Naive thymus-derived CD4-positive, alpha-beta T cell (primary cell): ENCODE measurements at regions not wholly inside any gene's neighbourhood (a gene's known extent, or its start where the extent isn't known, plus 50 kb on each side); places are given as distances from the start of the nearest gene placed in this dataset.

Experiments used
- ATAC-seq: fragments of 150-1000 bp; cut with Tn5 transposase; 2 replicates; pipeline ENCODE4 v1.10.0; 2021; ENCODE audit warnings: mild to moderate bottlenecking, moderate library complexity
- CTCF ChIA-PET: fragments of 350-600 bp; sonication (Branson Sonifier 250); formaldehyde crosslinking; loops from one replicate; lab custom pipeline; 2021; ENCODE audit warnings: antibody characterized with exemption; lab: Charles Lee
- POLR2A ChIA-PET: fragments of 350-600 bp; sonication (Branson Sonifier 250); formaldehyde crosslinking; loops from one replicate; lab custom pipeline; 2021; ENCODE audit warnings: antibody characterized with exemption, inconsistent platforms; lab: Charles Lee
- DNase-seq, 9 donors: peaks; one replicate each; pipeline versions ENCODE4 v3.0.0 to v3.0.0-alpha.2; 2020 to 2022; ENCODE audit warnings: mixed read lengths in 1 of 9
- H3K27ac ChIP-seq: one replicate; pipeline ENCODE4 v1.7.0; 2013; ENCODE audit warnings: mild to moderate bottlenecking, low read depth, low read length, moderate library complexity
- H3K27me3 ChIP-seq, 2 donors: one replicate each; pipeline ENCODE4 v1.7.0; 2013; ENCODE audit warnings: low read length in 2 of 2, mild to moderate bottlenecking in 2 of 2, moderate library complexity in 2 of 2; ENCODE audit not compliant: control insufficient read depth in 2 of 2, insufficient read depth in 2 of 2
- H3K36me3 ChIP-seq, 3 experiments: 1 replicate in 2 of 3; 2 replicates in 1 of 3; pipeline ENCODE4 v1.7.0; 2013; ENCODE audit warnings: low read length in 3 of 3, mild to moderate bottlenecking in 3 of 3, moderate library complexity in 1 of 3; ENCODE audit not compliant: insufficient read depth in 3 of 3, control insufficient read depth in 2 of 3
- H3K4me1 ChIP-seq, 2 donors: one replicate each; pipeline ENCODE4 v1.7.0; 2013; ENCODE audit warnings: low read length in 2 of 2, mild to moderate bottlenecking in 2 of 2, moderate library complexity in 1 of 2; ENCODE audit not compliant: control insufficient read depth in 2 of 2, insufficient read depth in 2 of 2
- H3K4me3 ChIP-seq: 2 replicates; pipeline ENCODE4 v1.7.0; 2013; ENCODE audit warnings: mild to moderate bottlenecking, low read length
- H3K9me3 ChIP-seq, 3 experiments: 1 replicate in 2 of 3; 2 replicates in 1 of 3; pipeline ENCODE4 v1.7.0; 2013; ENCODE audit warnings: low read length in 3 of 3; ENCODE audit not compliant: control insufficient read depth in 2 of 3
- H3K27ac Mint-ChIP-seq, 9 donors: one replicate each; pipeline ENCODE4 v1.8.0; 2020 to 2022; ENCODE audit warnings: mixed read lengths in 9 of 9, mild to moderate bottlenecking in 8 of 9, moderate library complexity in 5 of 9, inconsistent platforms in 2 of 9
- H3K27me3 Mint-ChIP-seq, 5 donors: one replicate each; pipeline ENCODE4 v1.8.0; 2021 to 2022; ENCODE audit warnings: mixed read lengths in 5 of 5, mild to moderate bottlenecking in 1 of 5
- H3K36me3 Mint-ChIP-seq, 5 donors: one replicate each; pipeline ENCODE4 v1.8.0; 2020 to 2022; ENCODE audit warnings: mixed read lengths in 5 of 5, mild to moderate bottlenecking in 3 of 5, inconsistent platforms in 1 of 5
- H3K4me1 Mint-ChIP-seq, 7 donors: one replicate each; pipeline ENCODE4 v1.8.0; 2020 to 2022; ENCODE audit warnings: mixed read lengths in 7 of 7, mild to moderate bottlenecking in 3 of 7, inconsistent platforms in 1 of 7
- H3K4me3 Mint-ChIP-seq, 10 donors: one replicate each; pipeline ENCODE4 v1.8.0; 2020 to 2022; ENCODE audit warnings: mild to moderate bottlenecking in 10 of 10, mixed read lengths in 10 of 10, moderate library complexity in 6 of 10, inconsistent platforms in 2 of 10
- H3K9me3 Mint-ChIP-seq, 11 donors: one replicate each; pipeline ENCODE4 v1.8.0; 2020 to 2022; ENCODE audit warnings: mixed read lengths in 11 of 11, mild to moderate bottlenecking in 4 of 11, inconsistent platforms in 1 of 11, moderate library complexity in 1 of 11
- intact Hi-C, 2 donors: fragments of 100-400 bp; cut with micrococcal nuclease; formaldehyde crosslinking; loops; one replicate each; pipeline ENCODE4 v1.15.1; 2023

- Histone ChIP-seq H3K4me1 (no peaks in the 10 kb centered on the region), H3K27me3 (no peaks in the 10 kb centered on the region), H3K27ac (no peak overlapping the region), H3K9me3 (no peaks in the 10 kb centered on the region), H3K4me3 (no peak overlapping the region), H3K36me3 (no peaks in the 10 kb centered on the region)
- Mint-ChIP-seq H3K27ac (no peak overlapping the region), H3K4me3 (no peak overlapping the region), H3K9me3 (peaks cover 0 to 11% (median 2%) of the 10 kb centered on the region in 11 donors), H3K4me1 (no peaks in the 10 kb centered on the region), H3K27me3 (peaks cover 0 to 34% (median 13%) of the 10 kb centered on the region in 5 donors), H3K36me3 (no peaks in the 10 kb centered on the region)
- intact Hi-C loops = no loop called here
- ChIA-PET CTCF (no interaction called here), POLR2A (no interaction called here)
- no peak for DNase-seq
- no peak for ATAC-seq
Observed at GRCh38 chr3:127385540-127385870, 97.7 kb upstream of the PRR20G start.

GRCh38 chr3:127384717-127385539 is 97.1 kb upstream of the PRR20G start:
- Mint-ChIP-seq H3K4me1 (no peaks in the 10 kb centered on the region), H3K36me3 (no peaks in the 10 kb centered on the region), H3K27ac (no peak overlapping the region), H3K4me3 (no peak overlapping the region), H3K27me3 (peaks cover 0 to 34% (median 15%) of the 10 kb centered on the region in 5 donors), H3K9me3 (peaks cover 0 to 13% (median 2%) of the 10 kb centered on the region in 11 donors)
- no peak overlapping the region for H3K27ac ChIP-seq
- intact Hi-C loops = no loop called here
- ChIA-PET CTCF (no interaction called here), POLR2A (no interaction called here)
- H3K4me3 ChIP-seq = no peak overlapping the region
- no peaks in the 10 kb centered on the region for H3K4me1 ChIP-seq
- ATAC-seq (no peak), DNase-seq (no peak)
- H3K36me3 ChIP-seq = no peaks in the 10 kb centered on the region
- H3K9me3 ChIP-seq = no peaks in the 10 kb centered on the region
- no peaks in the 10 kb centered on the region for H3K27me3 ChIP-seq

- H3K36me3 Mint-ChIP-seq = no peaks in the 10 kb centered on the region
- no peak overlapping the region for H3K27ac Mint-ChIP-seq
- intact Hi-C loops = no loop called here
- no peak overlapping the region for H3K4me3 Mint-ChIP-seq
- Histone ChIP-seq H3K27ac (no peak overlapping the region), H3K27me3 (no peaks in the 10 kb centered on the region), H3K4me1 (no peaks in the 10 kb centered on the region), H3K4me3 (no peak overlapping the region), H3K36me3 (no peaks in the 10 kb centered on the region), H3K9me3 (no peaks in the 10 kb centered on the region)
- ChIA-PET POLR2A (no interaction called here), CTCF (no interaction called here)
- H3K27me3 Mint-ChIP-seq = peaks cover 0 to 29% (median 11%) of the 10 kb centered on the region in 5 donors
- peaks cover 0 to 13% (median 2%) of the 10 kb centered on the region in 11 donors for H3K9me3 Mint-ChIP-seq
- ATAC-seq = no peak
- no peaks in the 10 kb centered on the region for H3K4me1 Mint-ChIP-seq
- DNase-seq = no peak
Observed at GRCh38 chr3:127383656-127384179, 95.9 kb upstream of the PRR20G start.

DNA sequence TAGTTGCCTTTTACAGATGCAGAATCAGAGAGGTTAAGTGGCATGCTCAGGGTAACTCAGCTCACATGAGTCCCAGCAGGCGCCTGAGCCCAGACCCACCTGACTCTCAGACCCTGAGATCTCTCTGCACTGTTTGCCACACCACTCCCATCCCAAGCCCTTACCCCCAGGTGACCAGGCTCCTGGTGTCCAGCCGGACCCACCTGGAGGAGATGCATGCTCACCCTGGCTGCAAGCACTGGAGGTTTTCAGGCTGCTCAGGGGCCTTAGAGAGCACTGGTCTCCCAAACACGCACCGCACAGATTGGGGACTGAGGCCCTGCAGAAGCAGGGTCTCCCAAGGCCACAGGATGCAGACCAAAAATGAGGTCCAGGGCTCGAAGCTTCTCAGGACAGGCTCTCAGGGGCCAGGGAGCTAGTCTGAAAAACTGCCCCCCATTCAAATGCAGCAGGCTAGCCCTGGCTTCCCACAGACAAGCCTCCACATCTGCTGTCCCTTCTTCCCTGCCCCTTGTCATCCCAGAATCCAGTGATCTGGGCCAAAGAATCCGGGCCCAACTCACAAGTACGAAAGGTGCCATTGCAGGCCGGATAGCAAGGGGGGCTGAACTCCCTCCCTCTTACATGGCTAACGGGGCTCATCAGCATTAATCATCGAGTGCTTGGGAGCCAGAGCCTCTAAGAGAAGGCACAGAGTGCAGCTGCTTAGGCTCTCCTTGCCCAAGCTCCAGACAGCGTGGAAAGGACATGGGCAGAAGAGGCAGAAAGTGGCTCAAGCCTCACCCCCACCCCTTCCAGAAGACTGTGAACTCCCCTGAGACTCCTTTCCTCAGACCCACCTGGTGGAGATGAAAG is 90.2 kb upstream of the PRR20G start:
- no peak overlapping the region for H3K27ac Mint-ChIP-seq
- Histone ChIP-seq H3K4me3 (no peak overlapping the region), H3K27ac (no peak overlapping the region), H3K36me3 (no peaks in the 10 kb centered on the region), H3K9me3 (no peaks in the 10 kb centered on the region), H3K27me3 (no peaks in the 10 kb centered on the region), H3K4me1 (no peaks in the 10 kb centered on the region)
- ChIA-PET CTCF (no interaction called here), POLR2A (no interaction called here)
- H3K27me3 Mint-ChIP-seq = peaks cover 0 to 27% (median 9%) of the 10 kb centered on the region in 5 donors
- intact Hi-C loops = no loop called here
- peaks cover 0 to 15% (median 12%) of the 10 kb centered on the region in 11 donors for H3K9me3 Mint-ChIP-seq
- ATAC-seq (no peak), DNase-seq (peak in 1 of 9 donors; percentile 9)
- H3K36me3 Mint-ChIP-seq = no peaks in the 10 kb centered on the region
- no peak overlapping the region for H3K4me3 Mint-ChIP-seq
- no peaks in the 10 kb centered on the region for H3K4me1 Mint-ChIP-seq

DNA sequence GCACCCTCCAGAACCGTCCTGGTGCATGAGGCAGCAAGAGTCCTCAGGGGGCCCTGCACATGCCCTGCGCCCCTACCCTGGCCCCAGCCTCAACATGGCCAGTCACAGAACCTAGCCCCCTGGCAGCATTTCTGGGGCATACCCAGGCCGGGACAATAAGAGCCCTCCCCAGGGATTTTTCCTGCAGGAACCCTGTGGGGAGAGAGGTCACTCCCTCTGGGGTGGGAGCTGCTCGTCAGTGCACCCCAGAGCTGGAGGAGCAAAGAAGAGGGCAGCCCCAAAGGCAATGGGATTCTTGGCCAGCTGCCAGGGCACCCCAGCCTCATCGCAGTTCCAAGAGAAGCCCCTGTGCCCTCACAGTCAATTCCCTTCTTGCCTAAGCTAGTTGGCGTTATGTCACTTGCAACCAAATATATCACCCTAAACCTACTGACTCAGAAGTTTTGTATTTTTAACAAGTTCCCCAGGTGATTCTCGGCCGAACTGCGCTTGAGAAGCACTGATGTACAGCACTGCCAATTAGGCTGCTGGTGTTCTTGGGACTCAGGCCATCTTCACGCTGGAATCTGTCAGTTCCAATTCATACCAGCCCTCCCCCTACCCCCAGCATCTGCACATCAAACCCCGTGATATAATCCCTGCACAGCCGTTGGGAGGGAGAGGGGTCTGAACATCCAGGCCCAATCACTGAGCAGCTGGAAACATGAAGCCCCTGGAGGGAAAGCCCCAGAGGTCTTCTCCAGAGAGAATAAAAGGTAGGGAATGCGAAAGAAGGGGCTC is 87.5 kb upstream of the PRR20G start:
- no peak for ATAC-seq
- intact Hi-C loops = no loop called here

More for the DNA sequence above, 87.5 kb upstream of the PRR20G start:
- no peaks in the 10 kb centered on the region for H3K27me3 ChIP-seq
- Mint-ChIP-seq H3K36me3 (no peaks in the 10 kb centered on the region), H3K27ac (no peak overlapping the region), H3K4me1 (no peaks in the 10 kb centered on the region), H3K27me3 (peaks cover 0 to 19% (median 15%) of the 10 kb centered on the region in 5 donors), H3K9me3 (peaks cover 0 to 15% (median 6%) of the 10 kb centered on the region in 11 donors), H3K4me3 (no peak overlapping the region)
- no peaks in the 10 kb centered on the region for H3K9me3 ChIP-seq
- ChIA-PET POLR2A (no interaction called here), CTCF (no interaction called here)
- H3K4me3 ChIP-seq = no peak overlapping the region
- DNase-seq = no peak
- H3K4me1 ChIP-seq = no peaks in the 10 kb centered on the region
- H3K36me3 ChIP-seq = no peaks in the 10 kb centered on the region
- H3K27ac ChIP-seq = no peak overlapping the region
